ENCODE measurements at regions not wholly inside any gene's neighbourhood (a gene's known extent, or its start where the extent isn't known, plus 50 kb on each side); places are given as distances from the start of the nearest gene placed in this dataset.

GRCh38 chr16:80074329-80074728 is 466.5 kb upstream of the DYNLRB2 start:
- Histone ChIP-seq H3F3A (ENCODE audit: insufficient read depth, low read depth) (no peaks in the 10 kb centered on the region), H3K79me2 (ENCODE audit: low read depth) (no peaks in the 10 kb centered on the region), H3K27ac (no peak overlapping the region), H3K4me1 (replicated peaks; ENCODE audit: insufficient read depth) (no peaks in the 10 kb centered on the region), H3K36me3 (ENCODE audit: low read depth) (no peaks in the 10 kb centered on the region), H3K9me2 (ENCODE audit: insufficient read depth) (no peaks in the 10 kb centered on the region), H2AFZ (no peak overlapping the region), H3K4me3 (no peak overlapping the region), H3K9me3 (ENCODE audit: insufficient read depth, low read depth) (no peaks in the 10 kb centered on the region), H3K27me3 (ENCODE audit: insufficient read depth, low read depth) (no peaks in the 10 kb centered on the region), H3K4me2 (no peak overlapping the region), H4K20me1 (ENCODE audit: insufficient read depth) (no peaks in the 10 kb centered on the region)
- CTCF ChIA-PET, result no interaction called here
- BruUV-seq (replicated peaks), result no TSS peak
- no peak for DNase-seq
- intact Hi-C loops (cut with micrococcal nuclease; ENCODE audit: unreplicated experiment), result no loop called here
- POLR2A ChIA-PET (ENCODE audit: unreplicated experiment), result no interaction called here
- TF ChIP-seq EZH2 (IDR thresholded peaks at IDR 0.05; ENCODE audit: low read depth) (no peak), CTCF (conservative IDR thresholded peaks at IDR 0.05) (no peak)

GRCh38 chr16:80071964-80072456 is 468.8 kb upstream of the DYNLRB2 start:
- ChIA-PET CTCF (no interaction called here), POLR2A (ENCODE audit: unreplicated experiment) (no interaction called here)
- Histone ChIP-seq H3K9me3 (ENCODE audit: insufficient read depth, low read depth) (no peaks in the 10 kb centered on the region), H3K4me3 (no peak overlapping the region), H3K4me1 (replicated peaks; ENCODE audit: insufficient read depth) (no peaks in the 10 kb centered on the region), H4K20me1 (ENCODE audit: insufficient read depth) (no peaks in the 10 kb centered on the region), H3K27ac (no peak overlapping the region), H3K27me3 (ENCODE audit: insufficient read depth, low read depth) (no peaks in the 10 kb centered on the region), H3F3A (ENCODE audit: insufficient read depth, low read depth) (no peaks in the 10 kb centered on the region), H2AFZ (no peak overlapping the region), H3K36me3 (ENCODE audit: low read depth) (no peaks in the 10 kb centered on the region), H3K79me2 (ENCODE audit: low read depth) (no peaks in the 10 kb centered on the region), H3K4me2 (no peak overlapping the region), H3K9me2 (ENCODE audit: insufficient read depth) (no peaks in the 10 kb centered on the region)
- DNase-seq, result no peak
- intact Hi-C loops (cut with micrococcal nuclease; ENCODE audit: unreplicated experiment), result no loop called here
- BruUV-seq (replicated peaks), result no TSS peak
- TF ChIP-seq EZH2 (IDR thresholded peaks at IDR 0.05; ENCODE audit: low read depth) (no peak), CTCF (conservative IDR thresholded peaks at IDR 0.05) (no peak)

DNA sequence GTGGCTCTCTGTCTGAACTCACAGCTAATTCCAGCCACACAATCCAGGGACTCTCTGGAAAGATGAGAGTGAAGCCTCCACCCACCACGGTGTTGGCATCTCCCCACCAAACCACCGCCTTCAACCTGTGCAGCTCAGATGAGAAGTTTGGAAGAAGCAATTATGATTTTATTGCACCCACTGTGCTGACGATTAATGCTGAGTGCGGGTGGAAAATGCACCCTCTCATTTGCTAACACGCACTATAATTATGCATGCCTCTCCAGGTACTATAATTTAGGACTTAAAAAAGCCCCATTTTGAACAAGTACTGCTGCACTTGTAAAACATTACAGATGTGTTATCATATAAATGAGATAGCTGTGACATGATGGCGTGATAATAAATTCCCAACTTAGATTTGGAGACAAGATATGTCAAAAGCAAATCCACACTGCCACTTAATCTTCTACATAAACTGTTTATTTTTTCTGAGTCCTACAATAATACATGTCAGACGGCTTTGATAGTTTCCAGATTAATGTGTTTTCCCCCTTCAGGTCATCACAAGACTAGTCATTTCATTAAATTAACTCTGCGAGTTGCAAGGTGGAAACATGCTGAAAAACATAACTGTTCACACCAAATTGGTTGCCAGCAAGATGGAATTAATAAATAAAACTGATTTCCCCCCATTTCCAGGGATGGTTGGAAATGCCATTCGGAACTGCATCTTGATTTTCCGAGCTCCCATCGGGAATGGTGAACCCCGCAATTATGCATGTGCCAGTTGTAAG is 466.5 kb upstream of the MAF start:
- Histone ChIP-seq H3F3A (ENCODE audit: insufficient read depth, low read depth) (no peaks in the 10 kb centered on the region), H3K9me2 (ENCODE audit: insufficient read depth) (no peaks in the 10 kb centered on the region), H3K9me3 (ENCODE audit: insufficient read depth, low read depth) (no peaks in the 10 kb centered on the region; the same call in 1 of the 2 replicates), H3K4me3 (no peak overlapping the region), H2AFZ (no peak overlapping the region), H4K20me1 (ENCODE audit: insufficient read depth) (no peaks in the 10 kb centered on the region), H3K79me2 (ENCODE audit: low read depth) (no peaks in the 10 kb centered on the region), H3K27me3 (ENCODE audit: insufficient read depth, low read depth) (no peaks in the 10 kb centered on the region), H3K36me3 (ENCODE audit: low read depth) (no peaks in the 10 kb centered on the region), H3K27ac (no peak overlapping the region), H3K4me1 (replicated peaks; ENCODE audit: insufficient read depth) (peaks cover 7% of the 10 kb centered on the region; the same call in 1 of the 2 replicates), H3K4me2 (no peak overlapping the region)
- TF ChIP-seq CTCF (conservative IDR thresholded peaks at IDR 0.05) (no peak), EZH2 (IDR thresholded peaks at IDR 0.05; ENCODE audit: low read depth) (no peak)
- no TSS peak for BruUV-seq (replicated peaks)
- intact Hi-C loops (cut with micrococcal nuclease; ENCODE audit: unreplicated experiment), result no loop called here
- CTCF ChIA-PET, result no interaction called here
- no peak for DNase-seq
- POLR2A ChIA-PET (ENCODE audit: unreplicated experiment), result no interaction called here

Measured in PC-9 (cell line).